C4-2B (cell line): ENCODE measurements at regions not wholly inside any gene's neighbourhood (a gene's known extent, or its start where the extent isn't known, plus 50 kb on each side); places are given as distances from the start of the nearest gene placed in this dataset.

Source experiments
- ZFX ChIP-seq: fragments of 450-650 bp; IDR thresholded peaks from 2 replicates; pipeline ENCODE4 v1.6.1; 2017
- TF ChIP-seq, protein P1 (sequence below): fragments of 450-650 bp; conservative IDR thresholded peaks from 2 replicates; pipeline ENCODE4 v1.5.1; 2017; ENCODE audit warnings: mild to moderate bottlenecking

DNA sequence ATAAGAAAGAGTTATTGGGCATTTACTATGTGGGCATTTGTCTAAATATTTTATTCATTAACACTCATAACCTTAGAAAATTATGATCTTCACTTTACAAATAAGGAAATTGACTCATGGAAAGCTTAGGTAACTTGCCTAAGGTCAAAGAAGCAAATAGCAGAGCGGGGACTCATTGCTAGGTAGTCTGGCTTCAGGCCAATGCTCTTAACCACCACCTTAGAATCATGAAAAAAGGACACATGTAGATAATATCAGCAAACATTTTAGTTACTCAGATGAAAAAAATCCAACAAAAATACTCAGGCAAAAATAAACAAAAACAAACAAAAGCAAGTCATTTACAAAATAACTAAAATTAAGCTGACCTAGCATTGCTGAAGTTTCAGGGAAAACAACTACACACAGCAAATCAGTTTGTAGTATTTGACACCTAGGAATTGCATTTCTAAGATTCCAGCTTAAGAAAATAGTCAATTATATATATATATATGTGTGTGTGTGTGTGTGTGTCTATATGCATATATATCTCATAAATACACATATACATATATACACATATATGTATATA, 166.0 kb downstream of the HMHB1 start:
- TF ChIP-seq, protein P1, sequence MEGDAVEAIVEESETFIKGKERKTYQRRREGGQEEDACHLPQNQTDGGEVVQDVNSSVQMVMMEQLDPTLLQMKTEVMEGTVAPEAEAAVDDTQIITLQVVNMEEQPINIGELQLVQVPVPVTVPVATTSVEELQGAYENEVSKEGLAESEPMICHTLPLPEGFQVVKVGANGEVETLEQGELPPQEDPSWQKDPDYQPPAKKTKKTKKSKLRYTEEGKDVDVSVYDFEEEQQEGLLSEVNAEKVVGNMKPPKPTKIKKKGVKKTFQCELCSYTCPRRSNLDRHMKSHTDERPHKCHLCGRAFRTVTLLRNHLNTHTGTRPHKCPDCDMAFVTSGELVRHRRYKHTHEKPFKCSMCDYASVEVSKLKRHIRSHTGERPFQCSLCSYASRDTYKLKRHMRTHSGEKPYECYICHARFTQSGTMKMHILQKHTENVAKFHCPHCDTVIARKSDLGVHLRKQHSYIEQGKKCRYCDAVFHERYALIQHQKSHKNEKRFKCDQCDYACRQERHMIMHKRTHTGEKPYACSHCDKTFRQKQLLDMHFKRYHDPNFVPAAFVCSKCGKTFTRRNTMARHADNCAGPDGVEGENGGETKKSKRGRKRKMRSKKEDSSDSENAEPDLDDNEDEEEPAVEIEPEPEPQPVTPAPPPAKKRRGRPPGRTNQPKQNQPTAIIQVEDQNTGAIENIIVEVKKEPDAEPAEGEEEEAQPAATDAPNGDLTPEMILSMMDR: no peak
- no peak for TF ChIP-seq ZFX
